ENCODE measurements at regions not wholly inside any gene's neighbourhood (a gene's known extent, or its start where the extent isn't known, plus 50 kb on each side); places are given as distances from the start of the nearest gene placed in this dataset.

DNA sequence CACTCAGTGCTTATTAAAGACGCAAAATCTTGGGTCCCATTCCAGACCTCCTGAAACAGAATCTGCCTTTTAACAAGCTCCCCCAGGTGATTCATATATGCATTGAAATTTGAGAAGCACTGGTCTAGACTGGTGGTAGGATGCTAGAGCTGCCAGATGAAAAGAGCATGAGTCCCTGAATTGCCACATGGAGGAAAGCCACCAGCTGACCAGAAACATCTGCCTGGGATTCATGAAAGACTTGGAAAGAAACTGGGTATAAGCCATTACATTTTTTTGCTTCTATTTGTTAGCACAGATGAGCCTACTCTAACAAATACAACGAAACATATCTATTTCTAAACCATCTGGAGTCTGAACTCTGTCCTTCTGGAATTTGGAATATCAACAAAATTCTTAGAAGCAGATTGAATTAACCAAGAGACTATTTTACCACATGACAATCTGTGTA lies 228.9 kb downstream of the RBM43 start:
- DNase-seq (ENCODE audit: low spot score): no peak
- TF ChIP-seq, protein P1, sequence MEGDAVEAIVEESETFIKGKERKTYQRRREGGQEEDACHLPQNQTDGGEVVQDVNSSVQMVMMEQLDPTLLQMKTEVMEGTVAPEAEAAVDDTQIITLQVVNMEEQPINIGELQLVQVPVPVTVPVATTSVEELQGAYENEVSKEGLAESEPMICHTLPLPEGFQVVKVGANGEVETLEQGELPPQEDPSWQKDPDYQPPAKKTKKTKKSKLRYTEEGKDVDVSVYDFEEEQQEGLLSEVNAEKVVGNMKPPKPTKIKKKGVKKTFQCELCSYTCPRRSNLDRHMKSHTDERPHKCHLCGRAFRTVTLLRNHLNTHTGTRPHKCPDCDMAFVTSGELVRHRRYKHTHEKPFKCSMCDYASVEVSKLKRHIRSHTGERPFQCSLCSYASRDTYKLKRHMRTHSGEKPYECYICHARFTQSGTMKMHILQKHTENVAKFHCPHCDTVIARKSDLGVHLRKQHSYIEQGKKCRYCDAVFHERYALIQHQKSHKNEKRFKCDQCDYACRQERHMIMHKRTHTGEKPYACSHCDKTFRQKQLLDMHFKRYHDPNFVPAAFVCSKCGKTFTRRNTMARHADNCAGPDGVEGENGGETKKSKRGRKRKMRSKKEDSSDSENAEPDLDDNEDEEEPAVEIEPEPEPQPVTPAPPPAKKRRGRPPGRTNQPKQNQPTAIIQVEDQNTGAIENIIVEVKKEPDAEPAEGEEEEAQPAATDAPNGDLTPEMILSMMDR (IDR thresholded peaks at IDR 0.05; ENCODE audit: extremely low read depth, missing control alignments): no peak

GRCh38 chr2:151030663-151031230 lies 230.9 kb downstream of the RBM43 start:
- TF ChIP-seq, protein P1 (IDR thresholded peaks at IDR 0.05; ENCODE audit: extremely low read depth, missing control alignments): no peak
- no peak for DNase-seq (ENCODE audit: low spot score)

DNA sequence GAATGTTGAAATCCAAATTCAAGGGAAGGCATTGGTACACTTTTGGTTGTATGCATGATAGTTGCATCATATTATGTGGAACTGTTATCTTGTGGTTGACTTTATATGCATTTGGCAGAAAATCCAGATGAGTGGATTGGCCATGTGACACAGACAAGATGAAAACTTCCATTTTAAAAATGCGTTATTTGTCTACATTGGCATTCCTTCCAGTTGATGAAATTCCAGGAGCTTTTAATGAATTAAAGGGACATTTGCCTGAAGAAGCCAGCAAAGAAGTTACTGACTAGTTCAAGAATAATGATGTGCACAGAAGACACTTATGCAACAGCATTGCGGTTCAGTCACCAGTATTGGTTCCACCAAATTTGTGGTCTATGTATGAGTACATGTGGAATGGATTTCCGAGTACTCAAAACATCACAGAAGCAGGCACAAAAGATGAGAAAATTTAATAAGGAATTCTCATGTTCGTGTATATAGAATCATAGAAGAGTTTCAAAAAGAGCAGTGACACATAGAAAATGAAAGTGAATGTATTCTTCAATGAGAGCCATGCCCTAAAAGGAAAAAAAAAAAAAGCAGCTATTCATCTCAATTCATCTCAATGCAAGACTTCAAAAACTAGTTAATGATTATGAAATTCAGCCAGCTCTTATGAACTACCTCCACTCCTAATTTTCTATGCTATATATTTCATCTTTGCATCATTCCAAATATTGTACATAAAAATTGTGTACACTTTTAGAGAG lies 232.1 kb downstream of the RBM43 start:
- TF ChIP-seq, protein P1 (IDR thresholded peaks at IDR 0.05; ENCODE audit: extremely low read depth, missing control alignments): no peak
- no peak for DNase-seq (ENCODE audit: low spot score)

DNA sequence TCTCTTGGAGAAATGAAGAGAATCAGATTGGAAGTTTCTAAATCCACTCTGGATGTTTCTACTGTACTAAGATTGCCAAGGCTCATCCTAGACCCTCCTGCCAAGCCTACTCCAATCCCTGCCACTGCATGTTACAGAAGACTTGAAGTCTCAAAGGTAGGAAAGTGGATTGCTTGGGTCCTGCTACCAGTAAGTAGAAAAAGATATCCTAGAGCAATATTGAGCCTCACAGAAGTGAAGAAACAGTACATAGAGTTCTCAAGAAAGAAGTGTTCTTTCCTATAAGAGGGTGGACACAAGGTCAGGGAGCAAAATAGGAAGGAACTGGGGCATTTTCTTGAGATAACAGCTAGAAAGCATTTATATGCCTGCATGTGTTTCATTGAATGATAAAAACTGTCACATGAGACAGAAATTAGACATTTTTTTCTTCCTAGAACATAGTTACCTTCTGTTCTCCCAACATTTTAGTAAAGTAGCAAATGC lies 232.9 kb downstream of the RBM43 start:
- TF ChIP-seq, protein P1 (IDR thresholded peaks at IDR 0.05; ENCODE audit: extremely low read depth, missing control alignments): no peak
- DNase-seq (ENCODE audit: low spot score): no peak

GRCh38 chr2:151027151-151027550 lies 234.5 kb downstream of the RBM43 start:
- DNase-seq (ENCODE audit: low spot score): no peak
- TF ChIP-seq, protein P1 (IDR thresholded peaks at IDR 0.05; ENCODE audit: extremely low read depth, missing control alignments): no peak

DNA sequence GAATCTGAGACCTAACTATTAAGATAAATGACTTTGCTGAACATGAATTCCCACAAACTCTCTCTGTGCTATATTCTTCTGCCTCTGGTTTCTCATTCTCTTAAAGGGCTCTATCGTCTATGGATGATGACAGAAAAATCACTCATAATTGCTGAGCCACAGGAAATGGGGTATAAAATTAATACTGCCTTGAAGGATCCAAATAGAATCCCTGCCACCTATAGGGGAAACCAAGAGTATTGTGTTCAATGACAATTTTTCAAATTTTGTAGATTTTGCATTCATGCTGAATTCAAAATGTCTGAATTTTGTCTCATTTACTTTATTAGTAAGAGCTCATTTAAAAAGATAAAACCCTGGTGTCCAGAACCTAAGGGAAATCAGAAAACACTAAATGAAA lies 235.8 kb downstream of the RBM43 start:
- DNase-seq (ENCODE audit: low spot score): no peak
- TF ChIP-seq, protein P1 (IDR thresholded peaks at IDR 0.05; ENCODE audit: extremely low read depth, missing control alignments): no peak

DNA sequence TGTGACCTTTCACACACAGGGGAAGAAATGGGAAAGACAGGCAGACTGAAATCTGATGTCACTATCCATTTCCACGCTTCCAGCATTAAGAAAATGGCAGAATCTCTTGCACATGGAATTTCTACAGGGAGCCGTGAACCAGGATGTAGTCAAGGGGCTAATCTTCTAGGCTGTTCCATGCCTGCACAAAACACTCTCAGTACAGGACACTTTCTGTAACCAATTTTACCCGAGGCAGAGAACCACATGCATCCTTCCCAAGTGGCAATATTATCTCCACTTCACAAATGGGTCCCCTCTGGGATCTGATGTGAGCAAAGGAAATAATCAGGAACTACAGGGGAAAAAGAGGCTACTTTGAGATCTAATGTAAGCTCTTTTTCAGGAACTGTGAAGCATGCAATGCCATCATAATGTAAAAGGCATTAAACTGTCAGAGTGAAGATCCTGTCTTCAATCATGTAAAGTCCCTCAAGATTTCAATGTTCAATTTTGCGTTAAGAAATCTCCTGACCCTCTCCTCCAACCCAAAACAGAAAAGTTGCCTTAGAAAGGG lies 236.9 kb downstream of the RBM43 start:
- DNase-seq (ENCODE audit: low spot score): no peak
- TF ChIP-seq, protein P1 (IDR thresholded peaks at IDR 0.05; ENCODE audit: extremely low read depth, missing control alignments): no peak
